H9 (cell line): ENCODE measurements at regions not wholly inside any gene's neighbourhood (a gene's known extent, or its start where the extent isn't known, plus 50 kb on each side); places are given as distances from the start of the nearest gene placed in this dataset.
"Not testable (repeated sequence)": the region's sequence is repeated elsewhere in the genome, so short reads cannot be mapped to it uniquely, and the experiment has no call there.

Source experiments
- DNase-seq: peaks from one replicate; pipeline ENCODE4 v3.0.0-alpha.2; 2017
- H2AFZ ChIP-seq: one replicate; pipeline ENCODE4 v1.6.1; 2013; ENCODE audit warnings: mild to moderate bottlenecking, low read length, control low read depth, moderate library complexity
- H2AK5ac ChIP-seq: 2 replicates; pipeline ENCODE4 v1.6.1; 2013; ENCODE audit warnings: low read length, control low read depth, mixed read lengths; ENCODE audit not compliant: insufficient read length
- H2BK120ac ChIP-seq: one replicate; pipeline ENCODE4 v1.6.1; 2013; ENCODE audit warnings: low read depth, mild to moderate bottlenecking, low read length, control low read depth, inconsistent platforms; ENCODE audit not compliant: poor library complexity, severe bottlenecking
- H2BK12ac ChIP-seq: 2 replicates; pipeline ENCODE4 v1.6.1; 2013; ENCODE audit warnings: low read length, control low read depth, mixed read lengths, low read depth; ENCODE audit not compliant: insufficient read length
- H2BK15ac ChIP-seq: 2 replicates; pipeline ENCODE4 v1.6.1; 2013; ENCODE audit warnings: low read depth, low read length, control low read depth
- H2BK20ac ChIP-seq: one replicate; pipeline ENCODE4 v1.6.1; 2013; ENCODE audit warnings: low read depth, mild to moderate bottlenecking, low read length, control low read depth, inconsistent platforms; ENCODE audit not compliant: poor library complexity, severe bottlenecking
- H2BK5ac ChIP-seq: 2 replicates; pipeline ENCODE4 v1.6.1; 2013; ENCODE audit warnings: low read length, control low read depth, mixed read lengths; ENCODE audit not compliant: insufficient read length
- H3K14ac ChIP-seq: 2 replicates; pipeline ENCODE4 v1.6.1; 2013; ENCODE audit warnings: low read length, control low read depth; ENCODE audit not compliant: insufficient read depth
- H3K18ac ChIP-seq: 2 replicates; pipeline ENCODE4 v1.6.1; 2013; ENCODE audit warnings: low read depth, mild to moderate bottlenecking, mixed read lengths, low read length, control low read depth; ENCODE audit not compliant: insufficient read length
- H3K23ac ChIP-seq: 2 replicates; pipeline ENCODE4 v1.6.1; 2013; ENCODE audit warnings: low read length, control low read depth, mixed read lengths, low read depth; ENCODE audit not compliant: insufficient read length
- H3K23me2 ChIP-seq: 2 replicates; pipeline ENCODE4 v1.6.1; 2013; ENCODE audit warnings: low read depth, mild to moderate bottlenecking, mixed read lengths, low read length, control low read depth; ENCODE audit not compliant: insufficient read length, poor library complexity, severe bottlenecking
- H3K27ac ChIP-seq: 2 replicates; pipeline ENCODE4 v1.5.1; 2013; ENCODE audit warnings: low read length, control low read depth, mixed read lengths, low read depth; ENCODE audit not compliant: insufficient read length
- H3K27me3 ChIP-seq: 2 replicates; pipeline ENCODE4 v1.6.1; 2013; ENCODE audit warnings: low read length, control low read depth, inconsistent platforms; ENCODE audit not compliant: insufficient read depth
- H3K4ac ChIP-seq: 2 replicates; pipeline ENCODE4 v1.6.1; 2013; ENCODE audit warnings: low read depth, mild to moderate bottlenecking, control low read depth, inconsistent platforms, low read length, moderate library complexity
- H3K4me1 ChIP-seq: 2 replicates; pipeline ENCODE4 v1.6.1; 2013; ENCODE audit warnings: low read length, control low read depth, inconsistent platforms; ENCODE audit not compliant: insufficient read depth
- H3K4me2 ChIP-seq: 2 replicates; pipeline ENCODE4 v1.6.1; 2013; ENCODE audit warnings: low read length, control low read depth, mixed read lengths; ENCODE audit not compliant: insufficient read length, insufficient read depth
- H3K56ac ChIP-seq: 2 replicates; pipeline ENCODE4 v1.6.1; 2013; ENCODE audit warnings: low read depth, mild to moderate bottlenecking, mixed read lengths, low read length, control low read depth; ENCODE audit not compliant: insufficient read length
- H3K79me1 ChIP-seq: 2 replicates; pipeline ENCODE4 v1.6.1; 2013; ENCODE audit warnings: low read depth, mild to moderate bottlenecking, moderate library complexity, low read length, control low read depth, inconsistent platforms; ENCODE audit not compliant: insufficient read depth, poor library complexity, severe bottlenecking
- H3K79me2 ChIP-seq: 2 replicates; pipeline ENCODE4 v1.6.1; 2013; ENCODE audit warnings: low read length, control low read depth, inconsistent platforms; ENCODE audit not compliant: insufficient read depth
- H3K9ac ChIP-seq: 2 replicates; pipeline ENCODE4 v1.6.1; 2013; ENCODE audit warnings: low read length, control low read depth, mixed read lengths; ENCODE audit not compliant: insufficient read length; ENCODE audit errors: extremely low read depth
- H3K9me3 ChIP-seq: one replicate; pipeline ENCODE4 v1.6.1; 2013; ENCODE audit warnings: low read depth, low read length, inconsistent platforms; ENCODE audit not compliant: control insufficient read depth
- H3T11ph ChIP-seq: one replicate; pipeline ENCODE4 v1.6.1; 2013; ENCODE audit warnings: mild to moderate bottlenecking, low read length, control low read depth, inconsistent platforms
- H4K20me1 ChIP-seq: one replicate; pipeline ENCODE4 v1.6.1; 2013; ENCODE audit not compliant: control insufficient read depth, insufficient read length, insufficient read depth
- H4K5ac ChIP-seq: 2 replicates; pipeline ENCODE4 v1.6.1; 2013; ENCODE audit warnings: low read depth, mild to moderate bottlenecking, mixed read lengths, low read length, control low read depth; ENCODE audit not compliant: insufficient read length
- H4K8ac ChIP-seq: replicated peaks from 2 replicates; pipeline ENCODE4 v1.6.1; 2013; ENCODE audit warnings: low read length, control low read depth, mixed read lengths, low read depth; ENCODE audit not compliant: insufficient read length
- H4K91ac ChIP-seq: 2 replicates; pipeline ENCODE4 v1.6.1; 2013; ENCODE audit warnings: low read depth, mild to moderate bottlenecking, moderate library complexity, mixed read lengths, low read length, control low read depth; ENCODE audit not compliant: insufficient read length
- H3K27ac Mint-ChIP-seq, 3 experiments: 2 replicates in 2 of 3; 3 replicates in 1 of 3; pipeline ENCODE4 v1.8.0; 2020 to 2021; ENCODE audit warnings: mixed read lengths in 3 of 3, mild to moderate bottlenecking in 1 of 3, moderate library complexity in 1 of 3
- H3K27me3 Mint-ChIP-seq: 2 replicates; pipeline ENCODE4 v1.8.0; 2021; ENCODE audit warnings: low read depth, mild to moderate bottlenecking, moderate library complexity, mixed read lengths
- H3K36me3 Mint-ChIP-seq, 3 experiments: 2 replicates in 2 of 3; 3 replicates in 1 of 3; pipeline ENCODE4 v1.8.0; 2020 to 2021; ENCODE audit warnings: low read depth in 3 of 3, mixed read lengths in 3 of 3; ENCODE audit not compliant: insufficient read depth in 1 of 3
- H3K4me1 Mint-ChIP-seq, 2 experiments: 2 replicates each; pipeline ENCODE4 v1.8.0; 2020; ENCODE audit warnings: mixed read lengths in 2 of 2
- H3K4me3 Mint-ChIP-seq, 2 experiments: 2 replicates in 1 of 2; 3 replicates in 1 of 2; pipeline ENCODE4 v1.8.0; 2020 to 2021; ENCODE audit warnings: mild to moderate bottlenecking in 2 of 2, mixed read lengths in 2 of 2, moderate library complexity in 1 of 2
- H3K9me3 Mint-ChIP-seq, 2 experiments: 2 replicates in 1 of 2; 3 replicates in 1 of 2; pipeline ENCODE4 v1.8.0; 2020; ENCODE audit warnings: mild to moderate bottlenecking in 2 of 2, mixed read lengths in 2 of 2, moderate library complexity in 1 of 2
- WGBS: extraction: QIAGEN DNeasy Blood & Tissue Kit; methylation state at CpG from one replicate; pipeline ENCODE4 v1.1.7; 2013; ENCODE audit warnings: missing lambda C conversion rate, low lambda C conversion rate, mixed read lengths; ENCODE audit not compliant: insufficient read length; ENCODE audit errors: extremely low coverage; 5-methylcytosine and 5-hydroxymethylcytosine counted together
- TF ChIP-seq, protein P1 (sequence below): fragments of 200-600 bp; sonication (generic); conservative IDR thresholded peaks from 3 replicates; pipeline ENCODE4 v1.8.0; 2021; ENCODE audit warnings: antibody characterized with exemption, mild to moderate bottlenecking

GRCh38 chr14:98932431-98933325 lies 339.3 kb downstream of the BCL11B start:
- Histone ChIP-seq H3K9ac (no peak overlapping the region), H3K4me2 (no peak overlapping the region), H2BK12ac (no peak overlapping the region), H3K27me3 (no peaks in the 10 kb centered on the region), H2BK120ac (no peak overlapping the region), H2BK20ac (no peak overlapping the region), H3K9me3 (no peaks in the 10 kb centered on the region), H2AFZ (no peak overlapping the region), H2BK5ac (no peak overlapping the region), H3T11ph (no peak overlapping the region), H3K18ac (no peak overlapping the region), H3K79me2 (no peaks in the 10 kb centered on the region), H3K4me1 (no peaks in the 10 kb centered on the region), H2BK15ac (no peak overlapping the region), H4K8ac (no peak overlapping the region), H3K23me2 (no peaks in the 10 kb centered on the region), H3K4ac (no peak overlapping the region), H4K20me1 (no peaks in the 10 kb centered on the region), H4K91ac (no peak overlapping the region), H3K23ac (no peak overlapping the region), H3K27ac (no peak overlapping the region), H3K79me1 (no peaks in the 10 kb centered on the region), H4K5ac (no peak overlapping the region), H2AK5ac (no peak overlapping the region), H3K56ac (no peak overlapping the region), H3K14ac (no peak overlapping the region)
- no CpG with 5 or more reads among the region's 8 CpGs for WGBS
- H3K4me1 Mint-ChIP-seq = peaks cover 5 to 6% of the 10 kb centered on the region in 2 experiments
- H3K27ac Mint-ChIP-seq = no peak overlapping the region
- TF ChIP-seq, protein P1, sequence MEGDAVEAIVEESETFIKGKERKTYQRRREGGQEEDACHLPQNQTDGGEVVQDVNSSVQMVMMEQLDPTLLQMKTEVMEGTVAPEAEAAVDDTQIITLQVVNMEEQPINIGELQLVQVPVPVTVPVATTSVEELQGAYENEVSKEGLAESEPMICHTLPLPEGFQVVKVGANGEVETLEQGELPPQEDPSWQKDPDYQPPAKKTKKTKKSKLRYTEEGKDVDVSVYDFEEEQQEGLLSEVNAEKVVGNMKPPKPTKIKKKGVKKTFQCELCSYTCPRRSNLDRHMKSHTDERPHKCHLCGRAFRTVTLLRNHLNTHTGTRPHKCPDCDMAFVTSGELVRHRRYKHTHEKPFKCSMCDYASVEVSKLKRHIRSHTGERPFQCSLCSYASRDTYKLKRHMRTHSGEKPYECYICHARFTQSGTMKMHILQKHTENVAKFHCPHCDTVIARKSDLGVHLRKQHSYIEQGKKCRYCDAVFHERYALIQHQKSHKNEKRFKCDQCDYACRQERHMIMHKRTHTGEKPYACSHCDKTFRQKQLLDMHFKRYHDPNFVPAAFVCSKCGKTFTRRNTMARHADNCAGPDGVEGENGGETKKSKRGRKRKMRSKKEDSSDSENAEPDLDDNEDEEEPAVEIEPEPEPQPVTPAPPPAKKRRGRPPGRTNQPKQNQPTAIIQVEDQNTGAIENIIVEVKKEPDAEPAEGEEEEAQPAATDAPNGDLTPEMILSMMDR = no peak
- no peak overlapping the region for H3K4me3 Mint-ChIP-seq
- no peaks in the 10 kb centered on the region for H3K36me3 Mint-ChIP-seq
- no peaks in the 10 kb centered on the region for H3K9me3 Mint-ChIP-seq
- DNase-seq = no peak
- no peaks in the 10 kb centered on the region; the same call in 1 of the 2 replicates for H3K27me3 Mint-ChIP-seq

- not testable (repeated sequence) for H3K4me3 Mint-ChIP-seq, H2AFZ ChIP-seq
- no CpG with 5 or more reads among the region's 5 CpGs for WGBS
Measured at GRCh38 chr14:98934569-98934968, 337.4 kb downstream of the BCL11B start.

More at GRCh38 chr14:98934569-98934968, 337.4 kb downstream of the BCL11B start:
- DNase-seq, H4K8ac ChIP-seq, H3K9me3 ChIP-seq, H3K4me2 ChIP-seq, H3K27ac Mint-ChIP-seq, H3K9me3 Mint-ChIP-seq, H4K5ac ChIP-seq, H2BK5ac ChIP-seq, H4K91ac ChIP-seq, H3K79me2 ChIP-seq, H3K18ac ChIP-seq, H2AK5ac ChIP-seq, H3K27me3 Mint-ChIP-seq, H3K23me2 ChIP-seq, H2BK12ac ChIP-seq, H3K4me1 Mint-ChIP-seq, H3K9ac ChIP-seq, H3K14ac ChIP-seq, H2BK15ac ChIP-seq, H3T11ph ChIP-seq, H4K20me1 ChIP-seq, H3K4ac ChIP-seq, H3K4me1 ChIP-seq, H2BK120ac ChIP-seq, H3K27ac ChIP-seq, H3K23ac ChIP-seq, H3K36me3 Mint-ChIP-seq, H3K56ac ChIP-seq, H3K27me3 ChIP-seq, H3K79me1 ChIP-seq, H2BK20ac ChIP-seq: not testable (repeated sequence)
